GM18520 (cell line): ENCODE measurements at regions not wholly inside any gene's neighbourhood (a gene's known extent, or its start where the extent isn't known, plus 50 kb on each side); places are given as distances from the start of the nearest gene placed in this dataset.

ENCODE experiments used
- ATAC-seq: cut with Tn5 transposase; IDR thresholded peaks from one replicate; pipeline ENCODE4 v1.9.1; 2021; ENCODE audit not compliant: unreplicated experiment

DNA sequence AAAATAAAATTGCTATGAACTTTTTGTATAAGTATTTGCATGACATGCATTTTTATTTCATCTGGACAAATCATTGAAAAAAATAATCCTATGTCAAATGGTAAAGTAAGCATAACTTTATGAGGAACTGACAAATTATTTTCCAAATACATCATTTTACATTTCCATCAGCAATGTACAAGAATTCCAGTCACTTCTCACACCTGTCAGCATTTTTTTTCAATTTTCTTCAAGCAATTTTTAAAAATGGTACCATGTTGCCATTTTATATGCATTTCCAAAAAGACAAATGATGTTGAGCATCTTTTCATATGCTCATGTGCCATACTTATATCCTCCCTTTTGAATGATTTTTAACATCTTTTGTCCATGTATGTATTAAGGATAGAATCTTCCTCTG lies 961.7 kb upstream of the PIK3C3 start:
- ATAC-seq = no peak

DNA sequence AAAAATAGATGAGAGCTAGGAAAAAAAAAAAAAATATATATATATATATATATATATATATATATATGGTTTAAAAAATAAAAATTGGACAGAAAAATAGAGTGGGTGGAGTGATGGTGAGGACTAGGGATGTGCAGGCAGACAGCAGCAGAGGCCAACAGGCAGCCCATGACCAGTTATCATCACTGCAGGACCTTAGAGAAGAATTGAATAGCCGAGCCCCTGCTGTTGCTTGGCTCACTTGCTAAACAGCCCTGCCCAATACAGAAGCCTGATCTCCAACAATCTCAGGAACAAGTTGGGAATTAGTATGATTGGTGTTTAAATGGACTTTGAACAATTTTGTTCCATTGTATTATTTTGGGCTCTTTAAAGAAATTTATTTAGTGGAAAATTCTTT lies 967.5 kb upstream of the PIK3C3 start:
- no peak for ATAC-seq

DNA sequence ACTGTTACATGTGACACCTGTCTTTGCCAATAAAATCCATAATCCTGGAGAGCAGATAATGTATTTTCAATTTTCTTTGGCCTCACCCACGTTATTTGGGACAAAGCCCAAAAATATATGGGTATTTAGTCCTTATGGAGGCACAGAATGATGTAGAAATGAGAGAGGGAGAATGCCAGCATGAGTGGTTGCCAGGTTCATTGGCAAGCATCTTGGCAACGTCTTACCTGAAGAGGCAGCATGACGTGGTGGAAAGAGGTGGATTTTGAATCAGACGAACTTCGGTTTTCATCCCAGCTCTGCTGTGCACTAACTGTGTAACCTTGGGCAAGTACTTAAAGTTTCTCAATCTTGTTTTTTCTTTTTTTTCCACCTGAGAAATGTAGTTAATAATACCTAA lies 969.6 kb upstream of the PIK3C3 start:
- ATAC-seq = no peak

DNA sequence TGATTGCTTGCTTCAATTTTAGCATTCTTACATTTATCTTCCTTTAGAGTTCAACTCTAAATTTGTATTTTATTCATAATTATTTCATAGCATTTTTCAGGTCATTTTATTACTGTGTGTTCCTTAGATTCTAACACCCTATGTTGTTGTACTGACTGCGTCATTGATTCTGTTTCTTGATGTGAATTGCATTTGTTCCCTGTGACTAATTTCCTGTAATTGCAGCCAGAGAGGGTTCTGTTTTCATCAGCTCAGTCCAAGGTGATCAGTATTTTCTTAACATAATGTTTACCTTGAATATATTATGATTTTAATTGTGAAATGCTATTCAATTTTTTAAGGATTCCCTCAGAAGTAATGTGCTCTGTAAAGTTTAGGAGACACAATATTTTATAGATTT lies 970.2 kb upstream of the PIK3C3 start:
- no peak for ATAC-seq

DNA sequence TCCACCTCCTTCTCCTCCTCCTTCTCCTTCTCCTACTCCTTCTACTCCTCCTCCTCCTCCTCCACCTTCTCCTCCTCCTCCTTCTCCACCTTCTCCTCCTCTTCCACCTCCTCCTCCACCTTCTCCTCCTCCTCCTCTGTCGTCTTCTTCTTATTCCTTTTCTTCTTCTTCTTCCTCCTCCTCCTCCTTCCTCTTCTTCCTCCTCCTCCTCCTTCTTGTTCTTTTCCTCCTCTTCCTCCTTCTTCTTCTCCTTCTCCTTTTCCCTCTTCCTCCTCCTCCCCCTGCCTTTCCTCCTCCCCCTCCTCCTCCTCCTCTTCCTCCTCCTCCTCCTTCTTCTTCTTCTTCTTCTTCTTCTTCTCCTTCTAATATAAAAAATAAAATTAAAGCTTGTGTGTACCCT lies 971.2 kb upstream of the PIK3C3 start:
- no peak for ATAC-seq

DNA sequence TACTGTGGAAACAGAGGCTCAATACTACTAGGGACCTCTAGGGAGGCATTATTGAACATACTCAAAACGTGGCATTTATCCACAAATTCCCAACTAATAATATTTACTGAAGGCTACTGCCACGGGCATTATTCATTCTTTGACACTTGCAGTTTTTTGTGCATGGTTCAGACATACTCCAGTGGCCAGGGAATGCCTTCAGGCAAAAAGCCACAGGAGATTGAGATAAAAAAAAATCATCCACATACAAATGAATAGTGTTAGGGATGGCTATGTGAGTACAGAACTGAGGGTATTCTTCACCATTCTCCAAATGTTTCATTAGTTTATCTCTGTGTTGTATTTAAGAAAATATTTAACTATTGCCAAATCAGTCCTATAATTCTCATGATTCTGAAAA lies 974.9 kb upstream of the PIK3C3 start:
- no peak for ATAC-seq

DNA sequence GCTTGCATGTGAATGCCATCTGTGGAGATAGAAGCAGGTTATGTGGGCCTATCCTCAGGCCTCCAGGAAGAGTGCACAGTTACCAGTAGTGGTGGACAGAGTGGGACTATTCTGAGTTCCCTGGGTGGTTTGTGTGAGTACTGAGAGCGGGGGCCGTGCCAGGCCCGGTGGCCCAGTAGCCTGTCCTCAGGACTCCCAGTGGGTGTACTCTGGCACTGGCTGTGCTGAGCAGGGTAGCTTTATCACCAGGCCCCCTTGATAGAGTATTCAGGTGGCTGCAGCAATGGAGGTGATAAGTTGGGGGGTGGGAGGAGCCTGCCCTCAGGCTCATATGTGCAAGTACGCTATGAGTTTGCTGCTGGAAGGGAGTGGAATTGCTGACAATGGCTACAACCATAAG lies 979.0 kb upstream of the PIK3C3 start:
- ATAC-seq = no peak

DNA sequence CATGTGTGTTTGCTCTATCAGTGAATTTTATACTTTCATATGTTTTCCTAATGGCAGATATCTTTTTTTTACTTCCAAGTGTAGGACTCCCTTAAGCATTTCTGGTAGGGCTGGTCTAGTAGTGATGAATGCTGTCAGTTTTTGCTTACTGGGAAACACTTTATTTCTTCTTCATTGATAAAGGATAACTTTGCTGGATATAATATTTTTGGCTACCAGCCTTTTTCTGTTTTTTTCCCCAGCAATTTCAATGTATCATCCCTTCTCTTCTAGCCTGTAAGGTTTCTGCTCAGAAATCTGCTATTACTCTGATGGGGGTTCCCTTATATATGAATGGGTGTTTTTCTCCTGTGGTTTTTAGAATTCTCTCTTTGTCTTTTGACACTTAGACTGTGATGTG lies 980.6 kb upstream of the PIK3C3 start:
- no peak for ATAC-seq

DNA sequence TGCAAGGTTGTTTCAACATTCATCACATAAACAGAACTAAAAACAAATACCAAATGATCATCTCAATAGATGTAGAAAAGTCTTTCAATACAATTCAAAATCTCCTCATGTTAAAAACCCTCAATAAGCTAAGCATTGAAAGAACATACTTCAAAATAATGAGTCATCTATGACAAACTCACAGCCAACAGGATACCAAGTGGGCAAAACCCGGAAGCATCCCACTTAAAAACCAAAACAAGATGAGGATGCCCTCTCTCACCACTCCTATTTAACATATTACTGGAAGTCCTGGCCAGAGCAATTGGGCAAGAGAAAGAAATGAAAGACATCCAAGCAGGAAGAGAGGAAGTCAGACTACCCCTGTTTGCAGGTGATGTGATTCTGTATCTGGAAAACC lies 992.2 kb upstream of the PIK3C3 start:
- ATAC-seq = no peak

DNA sequence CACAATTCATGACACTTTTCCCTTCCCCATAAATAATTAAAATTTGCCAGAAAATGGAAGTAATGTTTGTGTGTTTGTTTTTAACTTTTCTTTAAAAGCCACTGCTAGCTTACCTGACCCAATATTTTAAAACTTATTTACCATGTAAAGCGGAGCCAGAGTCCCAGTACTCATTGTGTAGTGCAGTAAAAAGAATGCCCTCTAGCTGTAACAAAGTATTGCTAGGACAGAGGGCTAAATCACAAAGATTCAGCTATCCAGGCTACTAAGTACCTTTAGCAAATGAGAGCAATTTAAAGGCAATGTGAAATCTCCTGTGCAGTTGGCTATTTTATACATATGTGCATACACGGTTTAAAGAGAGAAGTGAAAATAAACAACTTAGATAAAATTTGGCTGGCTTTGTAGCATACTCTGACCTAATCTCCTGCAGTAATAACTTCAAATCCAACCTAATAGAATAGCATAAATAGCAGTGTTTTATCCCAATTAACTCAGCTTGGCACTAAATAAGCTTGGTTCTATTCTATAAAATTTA lies 997.4 kb upstream of the PIK3C3 start:
- ATAC-seq = no peak

DNA sequence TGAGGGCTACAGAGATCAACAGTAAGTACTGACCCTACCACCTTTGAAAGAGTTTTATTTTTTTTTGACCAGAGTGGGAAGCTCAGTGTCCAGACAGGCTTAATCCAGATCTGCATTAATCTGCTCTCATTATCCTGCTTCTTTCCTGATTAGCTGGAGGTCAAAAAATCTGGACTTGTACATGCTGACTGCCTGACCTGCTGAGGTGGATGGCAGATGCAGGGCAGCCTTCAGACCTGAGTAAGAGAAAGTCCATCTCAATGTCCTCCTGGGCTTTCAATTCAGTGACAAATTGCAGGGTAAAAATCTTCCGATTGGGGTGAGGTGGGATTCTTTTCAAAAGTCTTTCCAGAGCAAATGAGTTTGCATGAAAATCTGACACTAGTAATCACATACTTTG lies 998.8 kb upstream of the PIK3C3 start:
- ATAC-seq = no peak

DNA sequence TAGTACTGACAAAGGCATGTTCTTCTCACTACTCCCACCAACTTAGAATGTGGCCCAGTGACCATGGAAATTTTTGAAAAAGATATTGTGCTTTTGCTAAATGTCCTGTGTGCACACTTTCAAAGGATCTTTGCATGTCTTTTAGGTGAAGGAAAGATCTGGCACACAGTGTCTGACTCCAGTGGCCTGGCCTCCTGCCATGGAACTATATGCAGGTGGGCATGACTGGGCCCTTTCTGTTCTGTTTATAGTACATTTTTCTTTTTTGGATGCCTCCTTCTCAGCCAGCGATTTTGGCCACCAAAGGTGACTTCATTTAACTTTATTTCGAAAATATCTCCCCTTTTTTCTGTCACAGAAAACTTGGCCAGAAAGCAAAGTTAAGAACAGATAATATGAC lies 999.7 kb upstream of the PIK3C3 start:
- ATAC-seq = no peak

DNA sequence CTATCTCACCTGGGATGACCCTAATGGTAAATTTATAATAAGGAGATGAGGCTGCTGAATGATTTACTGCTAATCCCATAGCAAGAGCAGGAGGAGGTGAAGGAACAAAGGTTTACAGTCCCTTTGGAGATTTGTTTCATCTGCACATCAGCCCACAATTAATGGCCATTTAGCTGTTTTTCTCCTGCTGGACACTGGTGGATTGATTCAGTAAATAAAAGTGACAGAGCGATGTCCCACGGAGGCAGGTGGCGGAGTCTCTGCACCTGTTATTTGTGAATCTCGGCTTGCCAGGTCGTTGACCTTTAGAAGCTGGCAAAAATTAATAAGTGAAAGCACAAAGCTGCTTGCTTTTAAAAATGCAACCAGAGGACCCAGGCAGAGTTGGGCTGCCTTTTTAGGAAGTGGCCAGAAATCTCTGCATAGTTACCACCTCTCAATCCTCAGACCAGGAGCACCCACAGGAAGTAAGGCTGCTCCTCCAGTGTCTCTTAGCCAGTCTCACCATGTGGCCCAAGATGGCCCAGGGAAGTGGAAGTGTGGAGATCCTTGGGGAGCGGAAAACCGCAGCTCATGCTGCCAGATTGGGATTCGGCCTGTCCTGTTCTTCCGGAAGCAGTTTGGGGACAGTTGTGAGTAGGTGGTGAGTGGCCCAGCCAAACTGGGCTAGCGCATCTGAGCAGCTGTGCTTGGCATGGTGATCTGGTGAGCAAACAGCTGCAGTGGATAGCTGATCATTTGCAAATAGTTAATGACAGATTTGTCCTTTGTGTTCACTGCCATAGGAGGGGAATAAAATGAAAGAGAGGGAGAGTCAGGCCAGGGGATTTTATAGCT lies 1005.7 kb upstream of the PIK3C3 start:
- no peak for ATAC-seq

DNA sequence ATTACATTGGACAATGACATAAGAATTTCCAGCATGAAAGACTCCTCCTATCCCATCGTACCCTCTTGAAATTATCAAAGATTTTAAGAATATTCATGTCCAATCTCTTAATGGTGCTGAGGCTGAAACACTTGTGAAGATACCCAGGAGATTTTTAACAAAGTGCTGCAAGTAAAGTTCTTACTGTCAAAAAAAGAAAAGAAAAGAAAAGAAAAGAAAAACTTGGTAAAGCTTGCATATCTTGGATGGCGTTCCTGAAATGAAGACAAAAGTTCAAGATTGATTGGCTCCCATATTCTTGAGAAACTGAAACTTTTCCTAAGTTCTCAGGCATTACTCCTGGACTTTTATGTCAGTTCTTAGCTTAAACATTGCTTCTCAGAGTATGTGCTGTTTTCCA lies 1010.5 kb upstream of the PIK3C3 start:
- ATAC-seq = no peak

DNA sequence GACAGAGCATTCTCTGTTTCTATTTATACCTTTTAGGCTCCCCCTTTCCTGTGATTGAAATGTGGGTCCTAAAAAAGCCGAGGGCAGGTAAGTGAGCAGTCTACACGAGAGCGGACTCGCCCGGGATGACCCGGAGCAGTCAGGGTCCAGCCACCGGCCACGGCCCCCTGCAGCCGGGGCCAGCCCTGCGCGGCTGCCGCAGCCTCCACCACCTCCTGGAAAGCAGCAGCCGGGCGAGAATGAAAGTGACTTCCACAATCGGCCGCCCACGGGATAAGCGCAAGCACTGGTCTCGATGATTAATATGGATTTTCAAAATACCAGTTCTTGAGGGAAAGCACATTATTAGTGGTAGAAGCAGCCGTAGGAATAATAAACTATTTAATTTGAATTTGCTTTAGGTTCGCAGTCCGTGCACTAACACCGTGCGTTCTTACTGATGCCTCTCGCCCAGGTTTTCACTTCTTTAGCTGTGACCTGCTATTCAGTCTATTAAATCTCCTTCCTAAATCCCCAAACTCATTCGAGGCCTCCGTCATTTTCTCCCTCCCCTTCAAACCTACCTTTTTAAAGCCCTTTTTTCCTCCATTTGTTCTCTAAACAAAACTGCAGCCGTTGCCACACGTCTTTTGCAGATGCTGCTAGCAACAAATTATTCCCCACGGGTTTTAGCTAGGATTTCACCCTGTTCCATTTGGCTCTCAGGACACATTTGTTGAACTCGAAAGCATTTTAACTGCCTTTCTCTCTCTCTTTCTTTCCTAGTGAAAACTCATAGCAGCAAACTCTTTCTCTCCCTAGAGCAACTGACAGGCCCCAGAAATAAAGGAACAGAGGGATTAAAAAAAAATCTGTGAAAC lies 1015.1 kb upstream of the PIK3C3 start:
- ATAC-seq = no peak

DNA sequence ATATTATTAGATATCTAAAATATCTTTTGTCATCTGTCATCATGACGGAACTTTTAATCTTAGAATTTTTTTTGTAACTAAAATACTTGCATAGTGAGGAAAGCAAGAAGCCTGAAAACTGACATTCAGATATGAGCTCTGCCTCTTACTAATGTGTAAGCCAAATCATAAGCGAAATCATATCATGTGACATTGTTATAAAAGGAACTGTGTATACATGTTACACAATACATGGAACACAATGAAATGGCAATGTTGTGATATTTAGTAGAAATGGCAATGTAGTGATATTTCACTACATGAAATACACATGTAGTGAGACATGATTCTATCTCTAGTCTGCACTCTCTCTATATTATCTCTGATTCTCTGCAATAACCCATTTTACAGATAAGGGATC lies 1016.4 kb upstream of the PIK3C3 start:
- no peak for ATAC-seq

DNA sequence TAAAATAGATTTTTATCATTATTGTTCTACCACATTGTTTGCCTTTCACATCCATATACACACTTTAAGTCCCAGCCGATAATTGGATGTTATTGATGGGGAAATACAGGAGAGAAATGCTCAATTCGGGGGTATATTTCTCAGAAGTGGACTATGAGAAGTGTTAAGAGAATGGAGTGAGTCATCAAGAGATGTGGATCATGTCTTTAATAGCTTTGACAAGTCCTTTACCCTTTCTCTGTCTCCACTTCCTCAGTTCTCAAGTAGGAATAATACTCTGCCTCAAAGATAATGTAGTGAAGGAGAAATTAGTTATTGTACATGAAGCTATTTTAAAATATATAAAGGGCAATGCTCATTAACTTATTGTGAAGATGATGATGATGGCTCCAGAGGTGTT lies 1017.6 kb upstream of the PIK3C3 start:
- no peak for ATAC-seq

DNA sequence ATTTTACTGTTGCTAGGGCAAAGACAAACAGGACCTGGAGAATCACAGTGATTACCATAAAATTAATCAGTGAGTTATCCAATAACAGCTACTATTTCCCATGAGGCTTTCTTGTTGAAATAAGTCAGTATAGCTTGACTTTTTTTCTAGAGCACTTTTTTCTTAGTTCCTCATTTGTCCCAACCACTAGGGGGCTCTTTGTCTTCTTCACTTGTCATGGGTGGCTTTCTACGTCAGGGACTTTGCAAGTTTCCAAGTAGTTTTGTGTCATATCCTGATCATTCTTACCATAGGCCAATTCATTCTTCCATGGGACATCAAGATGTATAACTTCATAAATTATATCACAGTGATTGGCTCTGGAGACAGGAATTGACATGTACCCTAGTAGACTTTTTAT lies 1019.6 kb upstream of the PIK3C3 start:
- no peak for ATAC-seq

DNA sequence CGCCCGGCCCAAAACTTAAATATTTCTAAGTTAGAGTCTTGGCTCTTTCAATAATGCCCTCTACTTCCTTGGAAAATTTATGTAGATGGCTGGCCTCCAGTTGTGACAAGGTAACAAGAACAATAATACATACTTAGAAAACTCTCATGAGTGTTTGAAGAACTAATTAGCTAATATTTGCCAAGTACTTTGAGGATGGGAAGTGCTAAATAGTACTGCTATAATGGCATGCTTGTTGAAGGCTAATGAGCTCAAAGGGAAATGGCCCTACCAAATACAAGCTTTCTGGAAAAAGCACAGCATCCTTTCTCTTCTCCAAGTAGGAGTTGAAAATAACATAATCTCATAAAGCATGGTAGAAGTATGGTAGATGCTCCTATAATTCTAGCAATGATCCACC lies 1022.2 kb upstream of the PIK3C3 start:
- ATAC-seq = no peak

DNA sequence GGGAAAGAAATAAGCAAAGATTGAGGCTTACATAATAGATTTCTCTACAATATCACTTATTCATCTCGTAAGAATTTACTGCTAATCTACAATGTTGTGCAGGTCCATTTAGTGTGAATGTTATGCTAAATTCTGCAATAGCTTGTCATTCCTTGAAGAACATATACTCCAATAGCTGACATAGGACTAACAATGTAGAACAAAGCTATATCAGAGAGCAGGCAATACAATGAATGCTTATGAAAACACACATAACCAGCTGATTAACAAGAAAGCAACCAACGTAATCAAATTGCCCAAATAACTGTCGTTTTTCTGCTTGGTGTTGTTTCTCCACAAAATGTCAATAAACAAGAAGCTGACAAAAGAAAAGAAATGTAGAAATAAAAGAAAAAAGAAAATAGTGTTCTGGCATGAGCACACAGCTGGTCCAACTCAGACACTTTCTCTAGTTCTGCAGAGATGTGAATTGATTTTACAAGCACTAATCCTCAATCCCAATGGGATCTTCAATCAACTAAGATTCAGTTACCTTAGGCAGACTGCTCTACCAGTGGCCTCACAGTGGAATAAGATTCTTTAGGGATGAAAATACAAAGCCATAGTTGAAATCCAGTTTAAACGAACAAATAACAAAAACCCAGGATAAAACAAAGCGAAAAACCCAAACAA lies 1024.7 kb upstream of the PIK3C3 start:
- no peak for ATAC-seq

DNA sequence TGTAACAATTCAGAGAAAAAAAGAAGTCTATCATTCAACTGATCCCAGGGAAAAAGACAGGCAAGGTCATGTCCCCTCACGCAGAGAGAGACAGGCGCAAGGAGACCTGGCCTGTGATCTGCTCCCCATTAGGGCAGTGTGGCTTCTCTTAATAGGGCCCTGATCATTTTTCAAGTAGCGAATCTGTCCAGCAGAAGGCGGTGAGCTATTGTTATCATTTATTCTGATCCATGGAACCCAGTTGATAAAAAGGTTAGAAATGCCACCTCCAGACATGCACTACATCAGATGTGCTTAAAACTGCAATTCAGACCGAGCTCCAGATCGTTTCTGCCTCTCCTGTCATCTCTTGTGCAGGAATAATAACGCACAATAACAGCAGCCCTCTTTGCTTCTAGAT lies 1025.6 kb upstream of the PIK3C3 start:
- ATAC-seq = no peak

DNA sequence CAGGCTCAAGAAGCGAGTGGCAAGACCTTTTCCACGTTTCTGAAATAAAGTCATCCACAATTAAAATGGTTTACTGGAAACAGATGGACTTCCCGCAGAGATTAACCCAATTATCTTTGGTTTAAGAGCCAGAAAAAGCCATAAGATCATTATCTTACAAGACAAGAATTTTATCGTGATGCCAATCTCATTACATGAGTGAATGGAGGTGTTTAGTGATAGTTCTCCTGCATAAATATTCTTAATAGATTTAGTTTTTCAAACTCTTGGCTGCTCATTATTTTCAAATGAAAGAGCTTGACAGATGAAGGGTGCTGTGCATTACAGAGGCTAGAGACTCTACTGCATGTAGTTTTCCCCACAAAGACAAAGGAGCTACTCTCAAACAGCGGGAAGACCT lies 1028.4 kb upstream of the PIK3C3 start:
- ATAC-seq = no peak
